ENCODE measurements at regions not wholly inside any gene's neighbourhood (a gene's known extent, or its start where the extent isn't known, plus 50 kb on each side); places are given as distances from the start of the nearest gene placed in this dataset.

DNA sequence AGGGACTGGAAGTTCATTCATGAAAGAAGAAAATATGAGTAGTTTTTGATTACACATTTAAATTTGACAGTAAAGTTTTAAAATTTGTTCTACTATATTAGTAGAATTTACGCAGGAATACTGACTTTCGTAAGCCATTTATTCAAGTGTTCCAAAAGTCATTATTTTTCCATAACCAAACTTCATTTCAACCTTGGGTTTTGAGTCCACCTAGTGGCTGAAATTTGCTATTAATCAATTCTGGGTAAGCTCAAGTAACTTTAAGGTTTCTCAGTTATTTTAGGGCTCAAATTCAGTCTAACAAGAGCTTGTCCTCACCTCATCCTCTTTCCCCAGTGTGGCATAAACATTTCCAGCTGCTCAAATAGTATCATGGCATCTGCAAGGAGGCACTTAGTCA lies 175.4 kb downstream of the SH3BGRL start:
- Histone ChIP-seq H3K27ac (ENCODE audit: low read depth, low read length) (no peak overlapping the region), H3K36me3 (ENCODE audit: control insufficient read depth in 1 of 2, insufficient read depth in 2 of 2, low read length in 2 of 2) (no peaks in the 10 kb centered on the region), H3K9me2 (ENCODE audit: insufficient read depth) (no peaks in the 10 kb centered on the region), H3K4me2 (ENCODE audit: low read length) (no peak overlapping the region), H4K20me1 (ENCODE audit: insufficient read depth) (no peaks in the 10 kb centered on the region), H3K9me3 (ENCODE audit: control insufficient read depth in 1 of 2, insufficient read depth in 1 of 2, low read depth in 1 of 2, low read length in 2 of 2) (no peaks in the 10 kb centered on the region), H3K4me1 (ENCODE audit: control insufficient read depth in 1 of 2, insufficient read depth in 2 of 2, low read length in 2 of 2) (no peaks in the 10 kb centered on the region), H3K27me3 (ENCODE audit: insufficient read depth, low read length) (no peaks in the 10 kb centered on the region), H3K79me2 (ENCODE audit: insufficient read depth, low read length) (no peaks in the 10 kb centered on the region), H3K9ac (ENCODE audit: low read length) (no peak overlapping the region), H2AFZ (ENCODE audit: low read depth, low read length, poor library complexity, severe bottlenecking) (no peak overlapping the region), H3K4me3 (replicated peaks in 1 of 2; ENCODE audit: low read depth in 1 of 2, low read length in 2 of 2) (no peak overlapping the region)
- ChIA-PET CTCF (interaction anchor here (0.7 to 1.7 kb wide), 9 partner anchors 10 to 500 kb away, joined by 3 to 5 read pairs (median 3); partner anchors contain the start of genes HMGN5 and SH3BGRL), POLR2A (no interaction called here), RAD21 (ENCODE audit: low non-redundant PET in 1 of 2, low total read pairs in 2 of 2, uncharacterized antibody in 2 of 2, unreplicated experiment in 2 of 2) (no interaction called here)
- ATAC-seq (no peak), DNase-seq (ENCODE audit: low read depth, low spot score) (no peak)
- TF ChIP-seq CBX3 (IDR thresholded peaks at IDR 0.05; ENCODE audit: low read depth) = no peak
- TF ChIP-seq, protein P1, sequence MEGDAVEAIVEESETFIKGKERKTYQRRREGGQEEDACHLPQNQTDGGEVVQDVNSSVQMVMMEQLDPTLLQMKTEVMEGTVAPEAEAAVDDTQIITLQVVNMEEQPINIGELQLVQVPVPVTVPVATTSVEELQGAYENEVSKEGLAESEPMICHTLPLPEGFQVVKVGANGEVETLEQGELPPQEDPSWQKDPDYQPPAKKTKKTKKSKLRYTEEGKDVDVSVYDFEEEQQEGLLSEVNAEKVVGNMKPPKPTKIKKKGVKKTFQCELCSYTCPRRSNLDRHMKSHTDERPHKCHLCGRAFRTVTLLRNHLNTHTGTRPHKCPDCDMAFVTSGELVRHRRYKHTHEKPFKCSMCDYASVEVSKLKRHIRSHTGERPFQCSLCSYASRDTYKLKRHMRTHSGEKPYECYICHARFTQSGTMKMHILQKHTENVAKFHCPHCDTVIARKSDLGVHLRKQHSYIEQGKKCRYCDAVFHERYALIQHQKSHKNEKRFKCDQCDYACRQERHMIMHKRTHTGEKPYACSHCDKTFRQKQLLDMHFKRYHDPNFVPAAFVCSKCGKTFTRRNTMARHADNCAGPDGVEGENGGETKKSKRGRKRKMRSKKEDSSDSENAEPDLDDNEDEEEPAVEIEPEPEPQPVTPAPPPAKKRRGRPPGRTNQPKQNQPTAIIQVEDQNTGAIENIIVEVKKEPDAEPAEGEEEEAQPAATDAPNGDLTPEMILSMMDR (IDR thresholded peaks at IDR 0.05 in 2 of 3, conservative IDR thresholded peaks at IDR 0.05 in 1 of 3; ENCODE audit: borderline replicate concordance in 1 of 3, insufficient read depth in 1 of 3, low read depth in 2 of 3, low read length in 2 of 3) = peak; percentile 9 to 49 (median 33); a peak in 5 of 6 replicates
- no peak for TF ChIP-seq POLR2AphosphoS5 (IDR thresholded peaks at IDR 0.05; ENCODE audit: low read depth, low read length)
- TF ChIP-seq, protein P2, sequence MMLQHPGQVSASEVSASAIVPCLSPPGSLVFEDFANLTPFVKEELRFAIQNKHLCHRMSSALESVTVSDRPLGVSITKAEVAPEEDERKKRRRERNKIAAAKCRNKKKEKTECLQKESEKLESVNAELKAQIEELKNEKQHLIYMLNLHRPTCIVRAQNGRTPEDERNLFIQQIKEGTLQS (IDR thresholded peaks at IDR 0.05) = no peak
- peak; percentile 39 for TF ChIP-seq RAD21 (IDR thresholded peaks at IDR 0.05; ENCODE audit: low read depth)
- intact Hi-C loops (cut with micrococcal nuclease) = loop anchor here (5.0 kb wide), 2 partner anchors 205 to 500 kb away; no protein-coding TSS in a partner anchor
- no TSS peak for BruUV-seq (replicated peaks)

DNA sequence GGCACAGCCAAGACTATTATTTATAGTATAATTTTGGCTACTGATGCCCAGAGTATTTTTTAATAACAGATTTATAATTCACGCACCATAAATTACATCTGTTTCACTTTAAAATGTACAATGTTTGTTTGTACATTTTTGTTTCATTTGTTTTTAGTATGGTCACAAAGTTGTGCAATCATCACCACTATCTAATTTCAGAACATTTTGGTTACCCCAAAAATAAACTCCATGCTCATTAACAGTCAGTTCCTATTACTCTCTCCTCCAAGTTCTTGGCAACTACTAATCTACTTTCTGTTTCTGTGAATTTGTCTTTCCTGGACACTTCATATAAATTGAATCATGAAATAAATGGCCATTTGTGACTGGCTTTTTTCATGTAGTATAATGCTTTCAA lies 176.7 kb downstream of the SH3BGRL start:
- CTCF ChIA-PET = no interaction called here
- DNase-seq (ENCODE audit: low read depth, low spot score) (no peak), ATAC-seq (no peak)
- H3K4me2 ChIP-seq (ENCODE audit: low read length) = no peak overlapping the region
- POLR2A ChIA-PET = no interaction called here
- H3K27me3 ChIP-seq (ENCODE audit: insufficient read depth, low read length) = no peaks in the 10 kb centered on the region
- H3K4me1 ChIP-seq (ENCODE audit: control insufficient read depth in 1 of 2, insufficient read depth in 2 of 2, low read length in 2 of 2) = no peaks in the 10 kb centered on the region
- H3K27ac ChIP-seq (ENCODE audit: low read depth, low read length) = no peak overlapping the region
- no peak overlapping the region for H3K9ac ChIP-seq (ENCODE audit: low read length)
- no peaks in the 10 kb centered on the region for H3K9me3 ChIP-seq (ENCODE audit: control insufficient read depth in 1 of 2, insufficient read depth in 1 of 2, low read depth in 1 of 2, low read length in 2 of 2)
- RAD21 ChIA-PET (ENCODE audit: low non-redundant PET in 1 of 2, low total read pairs in 2 of 2, uncharacterized antibody in 2 of 2, unreplicated experiment in 2 of 2) = no interaction called here
- H3K9me2 ChIP-seq (ENCODE audit: insufficient read depth) = no peaks in the 10 kb centered on the region
- intact Hi-C loops (cut with micrococcal nuclease) = loop anchor here (5.0 kb wide), 2 partner anchors 206 to 501 kb away; no protein-coding TSS in a partner anchor
- BruUV-seq (replicated peaks) = no TSS peak
- H3K4me3 ChIP-seq (replicated peaks in 1 of 2; ENCODE audit: low read depth in 1 of 2, low read length in 2 of 2) = no peak overlapping the region
- no peaks in the 10 kb centered on the region for H3K36me3 ChIP-seq (ENCODE audit: control insufficient read depth in 1 of 2, insufficient read depth in 2 of 2, low read length in 2 of 2)
- no peaks in the 10 kb centered on the region for H4K20me1 ChIP-seq (ENCODE audit: insufficient read depth)
- H2AFZ ChIP-seq (ENCODE audit: low read depth, low read length, poor library complexity, severe bottlenecking) = no peak overlapping the region
- no peaks in the 10 kb centered on the region for H3K79me2 ChIP-seq (ENCODE audit: insufficient read depth, low read length)
- TF ChIP-seq SIN3A (IDR thresholded peaks at IDR 0.05; ENCODE audit: low read depth) (no peak), ELF1 (IDR thresholded peaks at IDR 0.05; ENCODE audit: borderline replicate concordance, low read depth) (no peak), EZH2phosphoT487 (IDR thresholded peaks at IDR 0.05; ENCODE audit: borderline replicate concordance) (no peak), CBX3 (IDR thresholded peaks at IDR 0.05; ENCODE audit: low read depth) (no peak), JUND (IDR thresholded peaks at IDR 0.05) (no peak), TCF7L2 (IDR thresholded peaks at IDR 0.05; ENCODE audit: borderline replicate concordance, extremely low read depth, insufficient read depth, insufficient read length) (no peak), EZH2 (IDR thresholded peaks at IDR 0.05) (no peak), EGR1 (IDR thresholded peaks at IDR 0.05; ENCODE audit: low read depth) (no peak)
- TF ChIP-seq, protein P1 (IDR thresholded peaks at IDR 0.05 in 2 of 3, conservative IDR thresholded peaks at IDR 0.05 in 1 of 3; ENCODE audit: borderline replicate concordance in 1 of 3, insufficient read depth in 1 of 3, low read depth in 2 of 3, low read length in 2 of 3) = no peak
- TF ChIP-seq, protein P3, sequence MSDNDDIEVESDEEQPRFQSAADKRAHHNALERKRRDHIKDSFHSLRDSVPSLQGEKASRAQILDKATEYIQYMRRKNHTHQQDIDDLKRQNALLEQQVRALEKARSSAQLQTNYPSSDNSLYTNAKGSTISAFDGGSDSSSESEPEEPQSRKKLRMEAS (IDR thresholded peaks at IDR 0.05) = no peak

All from HCT116 (cell line).